ENCODE measurements at regions not wholly inside any gene's neighbourhood (a gene's known extent, or its start where the extent isn't known, plus 50 kb on each side); places are given as distances from the start of the nearest gene placed in this dataset.
"Not testable (repeated sequence)": the region's sequence is repeated elsewhere in the genome, so short reads cannot be mapped to it uniquely, and the experiment has no call there.

- TF ChIP-seq CTCF (IDR thresholded peaks at IDR 0.05; ENCODE audit: low read depth, low read length) = no peak
- DNase-seq (ENCODE audit: extremely low read depth, low read depth) = no peak
Measured at GRCh38 chrX:966396-967070, 245.9 kb downstream of the CRLF2 start.

- no peak for TF ChIP-seq CTCF (IDR thresholded peaks at IDR 0.05; ENCODE audit: low read depth, low read length)
- no peak for DNase-seq (ENCODE audit: extremely low read depth, low read depth)
Measured at GRCh38 chrX:964831-965416, 247.5 kb downstream of the CRLF2 start.

GRCh38 chrX:960821-961220 lies 251.6 kb downstream of the CRLF2 start:
- TF ChIP-seq CTCF (IDR thresholded peaks at IDR 0.05; ENCODE audit: low read depth, low read length) = no peak
- no peak for DNase-seq (ENCODE audit: extremely low read depth, low read depth)

GRCh38 chrX:959595-959994 lies 252.9 kb downstream of the CRLF2 start:
- no peak for DNase-seq (ENCODE audit: extremely low read depth, low read depth)
- no peak for TF ChIP-seq CTCF (IDR thresholded peaks at IDR 0.05; ENCODE audit: low read depth, low read length)

- DNase-seq (ENCODE audit: extremely low read depth, low read depth) = not testable (repeated sequence)
Measured at GRCh38 chrX:955168-955781, 257.2 kb downstream of the CRLF2 start.

GRCh38 chrX:953879-954482 lies 258.5 kb downstream of the CRLF2 start:
- no peak for TF ChIP-seq CTCF (IDR thresholded peaks at IDR 0.05; ENCODE audit: low read depth, low read length)
- DNase-seq (ENCODE audit: extremely low read depth, low read depth) = no peak

- no peak for DNase-seq (ENCODE audit: extremely low read depth, low read depth)
- no peak for TF ChIP-seq CTCF (IDR thresholded peaks at IDR 0.05; ENCODE audit: low read depth, low read length)
Measured at GRCh38 chrX:952816-953215, 259.6 kb downstream of the CRLF2 start.

GRCh38 chrX:947262-947661 lies 265.2 kb downstream of the CRLF2 start:
- DNase-seq (ENCODE audit: extremely low read depth, low read depth) = not testable (repeated sequence)

Data from AG09319 (cell line).